Esophagus muscularis mucosa (tissue), 4 donors: ENCODE measurements at regions not wholly inside any gene's neighbourhood (a gene's known extent, or its start where the extent isn't known, plus 50 kb on each side); places are given as distances from the start of the nearest gene placed in this dataset.

Experiments
- DNase-seq: peaks from one replicate; pipeline ENCODE4 v3.0.0-alpha.2; 2017; ENCODE audit errors: extremely low spot score
- H3K27ac ChIP-seq, 4 donors: fragments of 200-600 bp; sonication (generic); replicated peaks in 1 of 4; 1 replicate in 3 of 4; 2 replicates in 1 of 4; pipeline ENCODE4 v1.5.1; 2016 to 2019; ENCODE audit warnings: mild to moderate bottlenecking in 1 of 4
- H3K27me3 ChIP-seq, 4 donors: fragments of 200-600 bp; sonication (generic); one replicate each; pipeline versions ENCODE4 v1.5.1 to v1.6.0; 2016 to 2019
- H3K36me3 ChIP-seq, 4 donors: fragments of 200-600 bp; sonication (generic); one replicate each; pipeline ENCODE4 v1.5.1; 2016 to 2019
- H3K4me1 ChIP-seq, 4 donors: fragments of 200-600 bp; sonication (generic); one replicate each; pipeline ENCODE4 v1.5.1; 2016 to 2019
- H3K4me3 ChIP-seq, 4 donors: fragments of 200-600 bp; sonication (generic); 1 replicate in 2 of 4; 2 replicates in 2 of 4; pipeline ENCODE4 v1.5.1; 2016 to 2019; ENCODE audit warnings: mild to moderate bottlenecking in 4 of 4, moderate library complexity in 1 of 4
- H3K9me3 ChIP-seq, 4 donors: fragments of 200-600 bp; sonication (generic); 1 replicate in 3 of 4; 2 replicates in 1 of 4; pipeline ENCODE4 v1.5.1; 2016 to 2019
- EP300 ChIP-seq: sonication (generic); formaldehyde crosslinking; IDR thresholded peaks from one replicate; pipeline ENCODE4 v1.6.1; 2017; ENCODE audit warnings: antibody characterized with exemption
- POLR2A ChIP-seq: fragments of 450-650 bp; IDR thresholded peaks from one replicate; pipeline ENCODE4 v1.6.1; 2017; ENCODE audit warnings: antibody characterized with exemption, moderate library complexity, mild to moderate bottlenecking, low read depth
- POLR2AphosphoS5 ChIP-seq, 2 donors: sonication (generic); formaldehyde crosslinking; IDR thresholded peaks; one replicate each; pipeline ENCODE4 v1.6.1; 2017; ENCODE audit warnings: antibody characterized with exemption in 2 of 2
- WGBS: methylation state at CpG from one replicate; pipeline ENCODE4 v1.1.5; 2018; 5-methylcytosine and 5-hydroxymethylcytosine counted together
- intact Hi-C: fragments of 100-400 bp; cut with DNase I; formaldehyde crosslinking; loops from one replicate; pipeline ENCODE4 v1.15.1; 2023
- TF ChIP-seq, protein P1 (sequence below), 3 experiments: fragments of 200-600 bp in 2 of 3; fragments of 450-650 bp in 1 of 3; sonication (generic) in 2 of 3; IDR thresholded peaks; one replicate each; pipeline ENCODE4 v1.5.1; 2017 to 2019; ENCODE audit warnings: antibody characterized with exemption in 3 of 3, mild to moderate bottlenecking in 2 of 3, moderate library complexity in 1 of 3

DNA sequence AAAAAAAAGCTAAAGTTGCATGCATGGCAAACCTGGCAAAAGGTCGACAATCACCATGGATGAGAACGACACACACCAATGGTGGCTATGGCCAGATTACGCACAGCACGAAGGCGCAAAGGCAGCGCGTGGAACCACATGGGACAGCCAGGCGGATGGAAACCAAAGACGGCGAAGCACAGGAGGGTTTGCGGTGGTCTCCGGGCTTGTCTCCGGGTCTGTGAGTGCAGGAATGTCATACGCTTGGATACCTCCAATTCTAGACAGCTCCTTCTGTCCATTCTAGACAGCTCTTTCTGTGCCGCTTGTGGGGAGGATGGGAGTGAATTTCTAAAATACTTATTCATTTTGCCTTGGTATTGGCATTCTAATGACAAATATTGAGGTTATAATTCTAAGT is 685.4 kb downstream of the BRD1 start:
- intact Hi-C loops: no loop called here
- no peak for DNase-seq
- WGBS: 90% methylated on average over 15 of the region's 15 CpGs
- Histone ChIP-seq H3K9me3 (no peaks in the 10 kb centered on the region), H3K4me3 (no peak overlapping the region), H3K27ac (no peak overlapping the region), H3K4me1 (no peaks in the 10 kb centered on the region), H3K36me3 (no peaks in the 10 kb centered on the region), H3K27me3 (peaks cover 0 to 55% (median 3%) of the 10 kb centered on the region in 4 donors)
- TF ChIP-seq, protein P1, sequence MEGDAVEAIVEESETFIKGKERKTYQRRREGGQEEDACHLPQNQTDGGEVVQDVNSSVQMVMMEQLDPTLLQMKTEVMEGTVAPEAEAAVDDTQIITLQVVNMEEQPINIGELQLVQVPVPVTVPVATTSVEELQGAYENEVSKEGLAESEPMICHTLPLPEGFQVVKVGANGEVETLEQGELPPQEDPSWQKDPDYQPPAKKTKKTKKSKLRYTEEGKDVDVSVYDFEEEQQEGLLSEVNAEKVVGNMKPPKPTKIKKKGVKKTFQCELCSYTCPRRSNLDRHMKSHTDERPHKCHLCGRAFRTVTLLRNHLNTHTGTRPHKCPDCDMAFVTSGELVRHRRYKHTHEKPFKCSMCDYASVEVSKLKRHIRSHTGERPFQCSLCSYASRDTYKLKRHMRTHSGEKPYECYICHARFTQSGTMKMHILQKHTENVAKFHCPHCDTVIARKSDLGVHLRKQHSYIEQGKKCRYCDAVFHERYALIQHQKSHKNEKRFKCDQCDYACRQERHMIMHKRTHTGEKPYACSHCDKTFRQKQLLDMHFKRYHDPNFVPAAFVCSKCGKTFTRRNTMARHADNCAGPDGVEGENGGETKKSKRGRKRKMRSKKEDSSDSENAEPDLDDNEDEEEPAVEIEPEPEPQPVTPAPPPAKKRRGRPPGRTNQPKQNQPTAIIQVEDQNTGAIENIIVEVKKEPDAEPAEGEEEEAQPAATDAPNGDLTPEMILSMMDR (IDR thresholded peaks at IDR 0.05): no peak
- no peak for TF ChIP-seq POLR2A
- no peak for TF ChIP-seq EP300
- no peak for TF ChIP-seq POLR2AphosphoS5 (IDR thresholded peaks at IDR 0.05)

DNA sequence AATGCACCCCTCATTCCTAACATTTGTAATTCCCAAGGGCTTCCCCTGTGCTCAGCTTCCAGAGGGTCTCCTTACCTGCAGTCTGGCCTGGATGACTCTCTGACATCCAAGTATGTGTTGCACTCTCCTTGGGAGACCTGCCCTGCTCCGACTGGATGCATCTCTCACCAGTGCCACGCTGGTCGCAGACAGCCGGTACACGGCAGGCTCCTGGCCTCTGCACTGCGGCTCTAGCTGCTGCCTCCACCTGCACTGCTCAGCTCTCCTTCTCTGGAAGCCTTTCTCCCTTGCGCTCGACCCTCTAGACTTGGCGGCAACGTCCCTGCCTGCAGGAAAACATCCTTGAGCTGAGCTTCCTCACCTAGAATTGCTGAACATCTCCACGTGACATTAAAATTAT is 685.9 kb downstream of the BRD1 start:
- no peaks in the 10 kb centered on the region for H3K9me3 ChIP-seq
- no peak overlapping the region for H3K27ac ChIP-seq
- no peak for DNase-seq
- H3K27me3 ChIP-seq: peaks cover 0 to 55% (median 3%) of the 10 kb centered on the region in 4 donors
- TF ChIP-seq, protein P1 (IDR thresholded peaks at IDR 0.05): no peak
- TF ChIP-seq POLR2A: no peak
- no peak for TF ChIP-seq POLR2AphosphoS5 (IDR thresholded peaks at IDR 0.05)
- no peak for TF ChIP-seq EP300
- WGBS: 83% methylated on average over 11 of the region's 11 CpGs
- H3K4me3 ChIP-seq: no peak overlapping the region
- intact Hi-C loops: no loop called here
- no peaks in the 10 kb centered on the region for H3K4me1 ChIP-seq
- no peaks in the 10 kb centered on the region for H3K36me3 ChIP-seq

DNA sequence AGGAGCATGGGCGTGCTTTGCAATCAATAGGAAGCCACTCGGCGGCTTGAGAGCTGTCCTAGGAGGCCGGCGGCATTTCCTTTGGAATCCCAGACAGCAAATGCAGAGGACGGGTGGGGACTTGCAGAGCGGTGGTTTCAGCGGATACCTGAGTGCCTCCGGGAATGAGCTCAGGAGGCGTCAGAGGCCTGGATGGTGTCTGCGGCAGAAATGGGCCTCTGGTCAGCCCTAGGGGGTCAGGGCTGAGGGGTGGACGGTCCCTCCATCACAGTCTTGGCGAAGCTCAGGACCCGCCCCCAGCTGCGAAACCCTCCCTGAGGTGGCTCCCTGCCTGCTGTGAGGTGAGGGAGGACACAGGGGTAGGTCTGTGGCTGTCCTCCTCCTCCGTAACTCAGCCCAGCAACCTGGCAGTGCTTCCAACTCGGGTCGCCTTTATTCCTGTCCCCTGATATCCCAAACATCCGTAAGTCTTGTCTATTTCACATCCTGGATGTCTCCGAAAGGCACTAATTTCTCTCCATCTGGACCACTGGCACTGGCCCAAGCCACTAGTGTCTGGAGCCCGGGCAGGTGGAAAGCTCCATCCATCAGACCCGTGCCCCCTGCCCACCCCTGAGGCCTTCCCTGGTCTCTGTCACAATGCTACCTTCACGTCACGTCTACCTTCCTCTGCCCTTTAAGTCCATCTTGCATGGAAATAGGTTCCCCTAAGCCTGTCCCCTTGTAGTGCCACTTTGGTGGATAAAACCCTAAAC is 686.6 kb downstream of the BRD1 start:
- Histone ChIP-seq H3K27ac (no peak overlapping the region), H3K4me3 (no peak overlapping the region), H3K4me1 (no peaks in the 10 kb centered on the region), H3K9me3 (no peaks in the 10 kb centered on the region), H3K27me3 (peaks cover 0 to 55% (median 3%) of the 10 kb centered on the region in 4 donors), H3K36me3 (no peaks in the 10 kb centered on the region)
- TF ChIP-seq POLR2AphosphoS5 (IDR thresholded peaks at IDR 0.05): no peak
- TF ChIP-seq, protein P1 (IDR thresholded peaks at IDR 0.05): no peak
- TF ChIP-seq POLR2A: no peak
- TF ChIP-seq EP300: no peak
- 82% methylated on average over 24 of the region's 24 CpGs for WGBS
- intact Hi-C loops: no loop called here
- no peak for DNase-seq

DNA sequence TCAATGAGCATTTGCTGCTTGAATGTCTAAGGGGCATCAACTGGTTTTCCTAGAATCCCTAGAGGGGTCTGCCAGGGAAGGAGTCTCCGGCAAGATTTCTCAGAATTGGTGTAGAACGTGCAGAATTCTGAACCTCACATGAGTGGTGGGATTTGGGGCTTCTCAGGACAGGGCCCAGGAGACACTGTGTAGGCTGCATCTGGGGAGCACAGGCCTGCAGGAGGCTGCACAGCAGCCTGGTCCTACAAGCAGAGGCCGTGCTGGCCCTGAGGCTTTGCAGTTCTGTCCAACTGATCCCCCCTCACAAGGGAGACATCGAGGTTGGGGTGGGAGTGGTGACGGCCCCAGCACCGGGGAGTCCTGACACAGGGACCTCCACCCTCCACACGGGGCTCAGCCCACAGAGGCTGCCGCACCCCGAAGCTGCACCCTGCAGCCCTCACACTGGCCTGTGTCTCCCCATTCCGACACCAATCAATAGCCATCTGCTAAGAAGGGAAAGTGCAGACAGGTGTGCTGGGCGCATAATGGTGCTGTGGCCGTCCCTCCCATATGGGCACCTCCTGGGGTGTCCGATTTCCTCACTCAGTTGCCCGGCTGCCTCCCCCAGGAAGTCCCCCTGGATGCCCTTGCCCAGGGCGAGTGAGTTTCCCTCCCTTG is 688.1 kb downstream of the BRD1 start:
- Histone ChIP-seq H3K27me3 (peaks cover 0 to 58% (median 3%) of the 10 kb centered on the region in 4 donors), H3K9me3 (no peaks in the 10 kb centered on the region), H3K27ac (no peak overlapping the region), H3K4me1 (no peaks in the 10 kb centered on the region), H3K36me3 (no peaks in the 10 kb centered on the region), H3K4me3 (no peak overlapping the region)
- intact Hi-C loops: no loop called here
- no peak for TF ChIP-seq POLR2A
- no peak for TF ChIP-seq EP300
- no peak for TF ChIP-seq POLR2AphosphoS5 (IDR thresholded peaks at IDR 0.05)
- TF ChIP-seq, protein P1 (IDR thresholded peaks at IDR 0.05): no peak
- DNase-seq: no peak
- WGBS: 81% methylated on average over 14 of the region's 15 CpGs
